ENCODE measurements at regions not wholly inside any gene's neighbourhood (a gene's known extent, or its start where the extent isn't known, plus 50 kb on each side); places are given as distances from the start of the nearest gene placed in this dataset.

DNA sequence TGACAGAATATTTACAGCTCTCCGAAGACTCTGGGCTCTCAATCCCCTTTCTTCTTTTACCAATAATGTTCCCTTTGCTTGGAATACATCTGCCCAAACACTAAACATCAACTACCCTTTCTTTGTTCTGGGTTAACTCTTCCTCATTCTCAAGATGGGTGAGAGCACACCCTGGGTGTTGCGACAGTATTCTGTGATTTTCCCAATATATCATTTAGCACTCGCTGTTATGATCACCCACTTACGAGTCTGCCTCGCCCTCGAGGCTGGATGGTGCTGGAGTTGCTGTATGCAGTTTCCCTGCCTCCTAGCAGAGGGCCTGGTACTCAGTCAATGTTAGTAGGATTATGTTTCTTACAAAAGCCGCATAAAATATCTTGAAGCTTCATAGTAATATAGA lies 93.2 kb downstream of the SOCS6 start:
- DNase-seq (ENCODE audit: low read depth in 3 of 3, low spot score in 2 of 3): no peak

DNA sequence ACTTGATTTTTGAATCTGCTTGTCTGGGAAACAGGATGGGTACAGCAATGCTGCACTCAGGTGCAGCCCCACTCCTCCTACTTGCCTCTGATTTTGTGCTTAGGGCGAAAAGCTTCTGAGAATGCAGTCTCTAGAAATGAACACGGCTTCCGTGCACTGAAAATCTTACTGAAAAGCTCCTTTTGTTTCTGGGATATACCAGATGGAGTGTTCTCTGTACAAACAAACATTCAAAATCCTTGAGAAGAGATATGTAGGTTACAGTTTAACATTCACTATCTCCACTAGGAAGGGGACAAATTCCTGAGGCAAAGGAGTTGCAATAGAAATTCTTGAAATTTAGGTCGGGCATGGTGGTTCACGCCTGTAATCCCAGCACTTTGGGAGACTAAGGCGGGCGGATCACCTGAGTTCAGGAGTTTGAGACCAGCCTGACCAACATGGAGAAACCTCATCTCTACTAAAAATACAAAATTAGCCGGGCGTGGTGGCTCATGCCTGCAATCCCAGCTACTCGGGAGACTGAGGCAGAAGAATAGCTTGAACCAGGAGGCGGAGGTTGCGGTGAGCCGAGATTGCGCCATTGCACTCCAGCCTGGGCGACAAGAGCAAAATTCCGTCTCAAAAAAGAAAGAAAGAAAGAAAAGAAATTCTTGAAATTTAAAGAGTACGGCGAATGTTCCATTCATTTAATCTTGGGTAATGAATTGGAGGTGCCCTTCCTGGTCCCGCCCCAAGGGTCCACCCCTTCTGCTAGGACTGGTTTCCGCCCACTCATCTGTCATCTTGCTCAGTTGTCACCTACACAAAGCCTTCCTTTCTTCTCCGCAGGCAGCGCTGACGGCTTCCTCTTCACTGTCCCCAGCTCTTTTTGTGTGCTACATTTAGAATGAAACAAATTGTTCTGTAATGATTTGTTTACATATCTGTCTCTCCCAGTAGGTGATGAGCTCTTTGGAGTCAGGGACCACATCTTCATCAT lies 92.4 kb downstream of the SOCS6 start:
- DNase-seq (ENCODE audit: low read depth in 3 of 3, low spot score in 2 of 3): no peak
